GM12872 (cell line): ENCODE measurements at regions not wholly inside any gene's neighbourhood (a gene's known extent, or its start where the extent isn't known, plus 50 kb on each side); places are given as distances from the start of the nearest gene placed in this dataset.

ENCODE experiments used
- TF ChIP-seq, protein P1 (sequence below): IDR thresholded peaks from 3 replicates; pipeline ENCODE4 v1.5.1; 2011; ENCODE audit warnings: low read depth, mild to moderate bottlenecking, low read length, moderate library complexity; ENCODE audit not compliant: insufficient read depth

DNA sequence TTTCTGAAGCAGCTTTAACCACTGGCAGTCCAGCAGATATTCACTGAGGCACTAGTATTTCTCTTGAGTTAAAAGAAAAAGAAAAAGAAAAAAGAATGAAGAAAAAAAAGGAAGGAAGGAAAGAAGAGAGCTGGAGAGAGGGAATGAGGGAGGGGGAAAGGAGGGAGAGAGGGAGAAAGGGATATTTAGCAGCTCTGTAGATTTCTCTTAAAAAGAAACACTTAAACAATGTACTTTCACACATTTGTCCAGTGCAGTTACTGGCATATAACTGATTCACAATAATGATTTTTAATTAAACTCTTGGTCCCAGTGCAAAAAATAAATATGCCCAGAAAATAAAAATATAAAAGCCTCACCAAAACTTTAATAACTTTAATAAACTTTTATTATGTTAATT, 386.4 kb downstream of the KCNJ2 start:
- TF ChIP-seq, protein P1, sequence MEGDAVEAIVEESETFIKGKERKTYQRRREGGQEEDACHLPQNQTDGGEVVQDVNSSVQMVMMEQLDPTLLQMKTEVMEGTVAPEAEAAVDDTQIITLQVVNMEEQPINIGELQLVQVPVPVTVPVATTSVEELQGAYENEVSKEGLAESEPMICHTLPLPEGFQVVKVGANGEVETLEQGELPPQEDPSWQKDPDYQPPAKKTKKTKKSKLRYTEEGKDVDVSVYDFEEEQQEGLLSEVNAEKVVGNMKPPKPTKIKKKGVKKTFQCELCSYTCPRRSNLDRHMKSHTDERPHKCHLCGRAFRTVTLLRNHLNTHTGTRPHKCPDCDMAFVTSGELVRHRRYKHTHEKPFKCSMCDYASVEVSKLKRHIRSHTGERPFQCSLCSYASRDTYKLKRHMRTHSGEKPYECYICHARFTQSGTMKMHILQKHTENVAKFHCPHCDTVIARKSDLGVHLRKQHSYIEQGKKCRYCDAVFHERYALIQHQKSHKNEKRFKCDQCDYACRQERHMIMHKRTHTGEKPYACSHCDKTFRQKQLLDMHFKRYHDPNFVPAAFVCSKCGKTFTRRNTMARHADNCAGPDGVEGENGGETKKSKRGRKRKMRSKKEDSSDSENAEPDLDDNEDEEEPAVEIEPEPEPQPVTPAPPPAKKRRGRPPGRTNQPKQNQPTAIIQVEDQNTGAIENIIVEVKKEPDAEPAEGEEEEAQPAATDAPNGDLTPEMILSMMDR: no peak

DNA sequence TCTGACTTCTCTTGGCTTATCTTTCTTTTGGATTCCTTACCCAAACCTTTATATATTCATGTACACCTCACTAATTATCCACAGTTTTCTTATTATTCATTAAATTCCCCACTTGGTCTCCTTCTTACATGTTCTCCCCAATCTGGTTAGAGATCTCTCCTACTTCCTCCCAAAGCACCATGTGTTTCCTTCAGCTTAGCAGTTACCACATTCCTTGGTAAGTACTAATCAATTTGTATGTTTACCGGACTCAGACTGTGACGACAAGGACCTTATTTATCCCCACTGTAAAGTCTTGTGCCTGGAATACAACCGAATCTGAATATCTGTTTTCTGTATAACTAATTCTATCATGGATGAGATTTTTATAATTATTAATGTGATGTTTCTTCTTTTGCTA, 389.5 kb downstream of the KCNJ2 start:
- TF ChIP-seq, protein P1: no peak

DNA sequence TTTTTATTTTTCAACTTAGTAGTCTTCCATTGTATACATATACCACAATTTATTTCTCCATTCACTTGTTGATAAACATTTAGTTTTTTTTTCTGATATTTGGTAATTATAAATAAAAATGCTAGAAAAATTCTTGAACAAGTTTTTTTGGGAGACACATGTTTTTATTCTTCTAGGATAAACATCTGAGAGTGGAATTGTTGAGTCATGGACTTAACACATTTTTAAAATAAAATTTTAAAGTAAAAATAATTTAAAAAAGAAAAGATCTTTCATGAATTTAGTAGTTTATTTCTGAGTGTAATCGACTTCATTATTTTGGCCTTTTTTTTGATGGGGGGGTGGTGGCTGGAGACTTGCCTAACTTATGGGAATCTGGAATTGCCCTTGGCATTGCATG, 391.1 kb downstream of the KCNJ2 start:
- TF ChIP-seq, protein P1: no peak

DNA sequence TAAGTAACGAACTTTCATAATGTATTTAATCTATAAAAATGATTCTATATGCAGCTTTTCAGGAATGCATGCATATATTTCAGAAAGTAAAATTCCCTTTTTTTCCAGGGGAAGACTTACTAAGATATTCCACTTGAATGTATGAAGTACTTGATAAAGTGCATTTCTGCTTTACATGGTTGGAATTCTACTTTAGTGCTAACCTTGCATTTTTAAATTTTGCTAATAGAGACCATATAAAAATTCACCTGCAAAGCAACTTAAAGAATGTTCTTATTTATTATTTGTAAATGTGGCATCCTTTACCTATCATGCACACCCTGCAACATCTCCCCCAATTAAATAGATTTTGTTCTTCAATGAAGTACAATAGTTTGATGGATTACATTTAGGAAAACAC, 392.8 kb downstream of the KCNJ2 start:
- TF ChIP-seq, protein P1: no peak

DNA sequence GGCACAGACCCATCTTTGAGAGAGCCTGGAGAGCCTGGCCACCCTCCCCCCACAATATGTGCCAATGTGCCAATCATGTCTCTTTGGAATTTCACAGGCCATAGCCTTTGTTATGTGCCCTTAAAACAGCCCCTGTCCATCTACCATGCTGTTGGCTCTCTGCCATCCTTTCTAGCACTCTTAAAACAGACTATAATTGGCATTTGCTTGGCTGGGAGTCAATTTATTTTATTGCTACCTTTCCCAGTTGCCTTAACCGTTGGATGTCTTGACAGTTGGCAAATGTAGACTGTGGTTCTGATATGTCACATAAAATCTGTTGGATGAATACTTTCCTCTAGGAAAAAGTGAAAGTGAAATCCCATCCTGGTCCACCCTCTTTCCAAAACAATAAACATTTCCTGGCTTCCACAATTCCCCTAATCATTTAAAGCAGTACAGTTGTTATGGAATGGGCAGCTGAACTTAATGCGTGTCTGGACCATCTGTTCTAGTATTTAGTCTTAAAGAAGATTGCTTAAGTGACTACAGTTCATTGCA, 394.0 kb downstream of the KCNJ2 start:
- TF ChIP-seq, protein P1: no peak

DNA sequence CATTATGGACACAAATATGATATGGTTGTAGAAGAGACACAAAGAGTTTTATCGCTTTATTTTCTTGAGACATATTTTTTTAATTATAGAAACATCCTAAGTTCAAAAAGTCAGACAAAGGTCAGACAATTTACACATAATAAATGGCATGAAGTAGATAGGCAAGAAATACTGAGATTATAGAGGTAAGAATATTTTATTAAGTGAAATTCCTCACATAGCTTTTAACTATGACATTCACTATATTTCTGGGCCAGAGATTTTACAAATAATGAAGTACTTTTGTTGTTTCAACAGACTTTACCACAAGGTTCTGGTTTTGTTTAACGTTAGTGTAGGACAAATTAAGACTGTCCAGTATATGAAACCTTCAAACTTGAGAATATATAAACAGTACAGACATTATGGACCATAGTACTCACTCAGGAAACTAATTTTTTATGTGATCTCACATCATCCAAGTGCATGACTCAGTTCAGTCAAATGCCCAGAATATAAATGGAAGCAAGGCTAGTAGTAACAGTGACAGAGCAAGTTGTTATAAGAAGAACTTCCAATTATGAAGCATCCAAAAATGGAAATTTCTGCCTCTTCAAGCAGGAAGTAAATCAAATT, 394.8 kb downstream of the KCNJ2 start:
- TF ChIP-seq, protein P1: no peak

DNA sequence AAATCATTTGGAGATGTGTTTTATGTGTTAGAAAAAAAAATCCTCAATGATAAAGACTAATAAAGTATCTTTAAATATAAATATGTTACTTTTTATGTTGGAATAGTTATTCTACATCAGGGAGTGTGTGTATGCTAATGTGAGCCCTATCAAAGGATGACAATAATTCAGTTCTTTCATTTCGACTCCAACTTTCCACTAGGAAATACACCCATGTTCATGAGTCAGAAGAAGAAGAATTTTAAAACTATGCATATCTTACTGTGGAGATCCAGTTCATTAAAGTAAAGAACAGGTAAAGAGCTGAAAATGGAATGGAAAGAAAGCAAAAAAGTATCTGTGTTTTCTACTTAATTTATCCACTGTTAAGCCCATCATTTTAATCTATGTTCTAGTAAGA, 399.8 kb downstream of the KCNJ2 start:
- TF ChIP-seq, protein P1: no peak
